ENCODE measurements at regions not wholly inside any gene's neighbourhood (a gene's known extent, or its start where the extent isn't known, plus 50 kb on each side); places are given as distances from the start of the nearest gene placed in this dataset.
"Not testable (repeated sequence)": the region's sequence is repeated elsewhere in the genome, so short reads cannot be mapped to it uniquely, and the experiment has no call there.

GRCh38 chr14:106712513-106712912, 1186.1 kb downstream of the TMEM121 start:
- not testable (repeated sequence) for TF ChIP-seq MAX (IDR thresholded peaks at IDR 0.05; ENCODE audit: low read depth, low read length); CTCF (IDR thresholded peaks at IDR 0.05; ENCODE audit: low read depth, low read length); POLR2A (IDR thresholded peaks at IDR 0.05; ENCODE audit: extremely low read depth, insufficient read length)

All from NB4 (cell line).